ENCODE measurements at regions not wholly inside any gene's neighbourhood (a gene's known extent, or its start where the extent isn't known, plus 50 kb on each side); places are given as distances from the start of the nearest gene placed in this dataset.
A peak's percentile ranks its signal among the peaks of the same experiment; 100 is the strongest.

- Histone ChIP-seq H3K4me2 (ENCODE audit: low read length, poor library complexity, severe bottlenecking) (no peak overlapping the region), H3K4me3 (ENCODE audit: insufficient read depth in 1 of 2, low read depth in 1 of 2, low read length in 2 of 2) (no peak overlapping the region), H3K4me1 (ENCODE audit: control insufficient read depth, insufficient read depth, low read depth, low read length) (no peaks in the 10 kb centered on the region), H3K23ac (ENCODE audit: low read length in 2 of 2) (no peak overlapping the region), H2BK15ac (ENCODE audit: low read depth, poor library complexity, severe bottlenecking) (no peak overlapping the region), H2AK5ac (ENCODE audit: low read length, severe bottlenecking) (no peak overlapping the region), H4K8ac (ENCODE audit: low read length) (no peak overlapping the region), H3K36me3 (ENCODE audit: control insufficient read depth in 1 of 2, insufficient read depth in 2 of 2, low read depth in 1 of 2, low read length in 2 of 2) (no peaks in the 10 kb centered on the region), H2BK12ac (ENCODE audit: low read length in 2 of 2) (no peak overlapping the region), H4K91ac (ENCODE audit: low read length) (no peak overlapping the region), H3K9me3 (ENCODE audit: control insufficient read depth, low read length) (no peaks in the 10 kb centered on the region), H2BK120ac (ENCODE audit: low read depth, low read length) (no peak overlapping the region), H3K4ac (ENCODE audit: low read depth in 1 of 2, low read length in 2 of 2) (no peak overlapping the region), H3K9ac (ENCODE audit: low read length) (no peak overlapping the region), H3K14ac (ENCODE audit: low read length in 2 of 2) (no peak overlapping the region), H3K27me3 (ENCODE audit: control insufficient read depth in 1 of 2, insufficient read depth in 1 of 2, low read length in 2 of 2) (no peaks in the 10 kb centered on the region), H3K27ac (ENCODE audit: low read length, poor library complexity, severe bottlenecking) (no peak overlapping the region), H2BK5ac (ENCODE audit: low read depth, low read length, poor library complexity, severe bottlenecking) (no peak overlapping the region), H3K79me1 (replicated peaks; ENCODE audit: low read length, poor library complexity, severe bottlenecking) (no peaks in the 10 kb centered on the region), H2AFZ (ENCODE audit: low read depth, low read length) (no peak overlapping the region), H3K18ac (ENCODE audit: low read depth in 1 of 2, low read length in 2 of 2) (no peak overlapping the region)
- 94% methylated on average over 3 of the region's 3 CpGs for WGBS
- no peak for DNase-seq
Measured at GRCh38 chr6:146898888-146899227, 300.1 kb downstream of the ADGB start.

- Histone ChIP-seq H2BK120ac (ENCODE audit: low read depth, low read length) (no peak overlapping the region), H3K14ac (ENCODE audit: low read length in 2 of 2) (no peak overlapping the region), H3K79me1 (replicated peaks; ENCODE audit: low read length, poor library complexity, severe bottlenecking) (no peaks in the 10 kb centered on the region), H3K9ac (ENCODE audit: low read length) (no peak overlapping the region), H3K18ac (ENCODE audit: low read depth in 1 of 2, low read length in 2 of 2) (no peak overlapping the region), H3K9me3 (ENCODE audit: control insufficient read depth, low read length) (no peaks in the 10 kb centered on the region), H2AFZ (ENCODE audit: low read depth, low read length) (no peak overlapping the region), H3K4me3 (ENCODE audit: insufficient read depth in 1 of 2, low read depth in 1 of 2, low read length in 2 of 2) (no peak overlapping the region), H2AK5ac (ENCODE audit: low read length, severe bottlenecking) (no peak overlapping the region), H2BK15ac (ENCODE audit: low read depth, poor library complexity, severe bottlenecking) (no peak overlapping the region), H2BK12ac (ENCODE audit: low read length in 2 of 2) (no peak overlapping the region), H2BK5ac (ENCODE audit: low read depth, low read length, poor library complexity, severe bottlenecking) (no peak overlapping the region), H3K4me2 (ENCODE audit: low read length, poor library complexity, severe bottlenecking) (no peak overlapping the region), H3K4ac (ENCODE audit: low read depth in 1 of 2, low read length in 2 of 2) (no peak overlapping the region), H3K4me1 (ENCODE audit: control insufficient read depth, insufficient read depth, low read depth, low read length) (peaks cover 2% of the 10 kb centered on the region), H3K27me3 (ENCODE audit: control insufficient read depth in 1 of 2, insufficient read depth in 1 of 2, low read length in 2 of 2) (no peaks in the 10 kb centered on the region), H4K91ac (ENCODE audit: low read length) (no peak overlapping the region), H3K36me3 (ENCODE audit: control insufficient read depth in 1 of 2, insufficient read depth in 2 of 2, low read depth in 1 of 2, low read length in 2 of 2) (no peaks in the 10 kb centered on the region), H4K8ac (ENCODE audit: low read length) (no peak overlapping the region), H3K23ac (ENCODE audit: low read length in 2 of 2) (no peak overlapping the region), H3K27ac (ENCODE audit: low read length, poor library complexity, severe bottlenecking) (no peak overlapping the region)
- DNase-seq: no peak
- 98% methylated on average over 3 of the region's 6 CpGs for WGBS
Measured at GRCh38 chr6:146901940-146902816, 302.0 kb upstream of the STXBP5 start.

GRCh38 chr6:146902846-146903245 is 301.4 kb upstream of the STXBP5 start:
- no peak overlapping the region for H3K9ac ChIP-seq (ENCODE audit: low read length)
- H3K9me3 ChIP-seq (ENCODE audit: control insufficient read depth, low read length): no peaks in the 10 kb centered on the region
- no peak overlapping the region for H3K27ac ChIP-seq (ENCODE audit: low read length, poor library complexity, severe bottlenecking)
- H3K4me2 ChIP-seq (ENCODE audit: low read length, poor library complexity, severe bottlenecking): no peak overlapping the region
- no peak overlapping the region for H2AK5ac ChIP-seq (ENCODE audit: low read length, severe bottlenecking)
- no peak overlapping the region for H3K18ac ChIP-seq (ENCODE audit: low read depth in 1 of 2, low read length in 2 of 2)
- H4K91ac ChIP-seq (ENCODE audit: low read length): no peak overlapping the region
- no peak overlapping the region for H3K4me3 ChIP-seq (ENCODE audit: insufficient read depth in 1 of 2, low read depth in 1 of 2, low read length in 2 of 2)
- H3K4me1 ChIP-seq (ENCODE audit: control insufficient read depth, insufficient read depth, low read depth, low read length): peaks cover 2% of the 10 kb centered on the region
- H2AFZ ChIP-seq (ENCODE audit: low read depth, low read length): no peak overlapping the region
- H2BK15ac ChIP-seq (ENCODE audit: low read depth, poor library complexity, severe bottlenecking): no peak overlapping the region
- H3K27me3 ChIP-seq (ENCODE audit: control insufficient read depth in 1 of 2, insufficient read depth in 1 of 2, low read length in 2 of 2): no peaks in the 10 kb centered on the region
- peak; percentile 64 for DNase-seq
- H3K36me3 ChIP-seq (ENCODE audit: control insufficient read depth in 1 of 2, insufficient read depth in 2 of 2, low read depth in 1 of 2, low read length in 2 of 2): no peaks in the 10 kb centered on the region
- no peaks in the 10 kb centered on the region for H3K79me1 ChIP-seq (replicated peaks; ENCODE audit: low read length, poor library complexity, severe bottlenecking)
- no peak overlapping the region for H2BK120ac ChIP-seq (ENCODE audit: low read depth, low read length)
- H3K4ac ChIP-seq (ENCODE audit: low read depth in 1 of 2, low read length in 2 of 2): no peak overlapping the region
- H4K8ac ChIP-seq (ENCODE audit: low read length): no peak overlapping the region
- H2BK12ac ChIP-seq (ENCODE audit: low read length in 2 of 2): no peak overlapping the region
- H3K14ac ChIP-seq (ENCODE audit: low read length in 2 of 2): no peak overlapping the region
- H2BK5ac ChIP-seq (ENCODE audit: low read depth, low read length, poor library complexity, severe bottlenecking): no peak overlapping the region
- no peak overlapping the region for H3K23ac ChIP-seq (ENCODE audit: low read length in 2 of 2)
- WGBS: no CpG with 5 or more reads among the region's 1 CpG

- Histone ChIP-seq H3K4me3 (ENCODE audit: insufficient read depth in 1 of 2, low read depth in 1 of 2, low read length in 2 of 2) (no peak overlapping the region), H2AFZ (ENCODE audit: low read depth, low read length) (no peak overlapping the region), H2BK120ac (ENCODE audit: low read depth, low read length) (no peak overlapping the region), H4K91ac (ENCODE audit: low read length) (no peak overlapping the region), H3K4me1 (ENCODE audit: control insufficient read depth, insufficient read depth, low read depth, low read length) (peaks cover 2% of the 10 kb centered on the region), H4K8ac (ENCODE audit: low read length) (no peak overlapping the region), H3K27ac (ENCODE audit: low read length, poor library complexity, severe bottlenecking) (no peak overlapping the region), H3K9ac (ENCODE audit: low read length) (no peak overlapping the region), H3K4me2 (ENCODE audit: low read length, poor library complexity, severe bottlenecking) (no peak overlapping the region), H2BK12ac (ENCODE audit: low read length in 2 of 2) (no peak overlapping the region), H2BK15ac (ENCODE audit: low read depth, poor library complexity, severe bottlenecking) (no peak overlapping the region), H2AK5ac (ENCODE audit: low read length, severe bottlenecking) (no peak overlapping the region), H3K23ac (ENCODE audit: low read length in 2 of 2) (no peak overlapping the region), H3K14ac (ENCODE audit: low read length in 2 of 2) (no peak overlapping the region), H3K4ac (ENCODE audit: low read depth in 1 of 2, low read length in 2 of 2) (no peak overlapping the region), H3K36me3 (ENCODE audit: control insufficient read depth in 1 of 2, insufficient read depth in 2 of 2, low read depth in 1 of 2, low read length in 2 of 2) (no peaks in the 10 kb centered on the region), H3K79me1 (replicated peaks; ENCODE audit: low read length, poor library complexity, severe bottlenecking) (no peaks in the 10 kb centered on the region), H2BK5ac (ENCODE audit: low read depth, low read length, poor library complexity, severe bottlenecking) (no peak overlapping the region), H3K27me3 (ENCODE audit: control insufficient read depth in 1 of 2, insufficient read depth in 1 of 2, low read length in 2 of 2) (no peaks in the 10 kb centered on the region), H3K9me3 (ENCODE audit: control insufficient read depth, low read length) (no peaks in the 10 kb centered on the region), H3K18ac (ENCODE audit: low read depth in 1 of 2, low read length in 2 of 2) (no peak overlapping the region)
- WGBS: 97% methylated on average over 7 of the region's 7 CpGs
- no peak for DNase-seq
Measured at GRCh38 chr6:146903451-146903850, 300.8 kb upstream of the STXBP5 start.

Measured in mesenchymal stem cell (in vitro differentiated cells and primary cell).